IMR-90 (cell line): ENCODE measurements at regions not wholly inside any gene's neighbourhood (a gene's known extent, or its start where the extent isn't known, plus 50 kb on each side); places are given as distances from the start of the nearest gene placed in this dataset.

Experiments
- BHLHE40 ChIP-seq: fragments of 150-350 bp; IDR thresholded peaks from 2 replicates; pipeline ENCODE4 v1.6.1; 2016; ENCODE audit warnings: mild to moderate bottlenecking, low read depth, low read length
- CEBPB ChIP-seq: IDR thresholded peaks from 2 replicates; pipeline ENCODE4 v1.6.1; 2012; ENCODE audit warnings: low read depth, low read length, improper control_type of control experiment
- CHD1 ChIP-seq: IDR thresholded peaks from 2 replicates; pipeline ENCODE4 v1.6.1; 2012; ENCODE audit warnings: low read depth, low read length, improper control_type of control experiment
- FOS ChIP-seq: fragments of 150-350 bp; IDR thresholded peaks from 2 replicates; pipeline ENCODE4 v1.6.1; 2016; ENCODE audit warnings: low read depth, low read length
- POLR2A ChIP-seq: IDR thresholded peaks from 2 replicates; pipeline ENCODE4 v1.6.1; 2012; ENCODE audit warnings: mild to moderate bottlenecking, low read depth, low read length
- RCOR1 ChIP-seq: IDR thresholded peaks from 2 replicates; pipeline ENCODE4 v1.6.1; 2012; ENCODE audit warnings: mild to moderate bottlenecking, low read length, improper control_type of control experiment; ENCODE audit not compliant: insufficient replicate concordance
- TF ChIP-seq, protein P1 (sequence below): conservative IDR thresholded peaks from 2 replicates; pipeline ENCODE4 v1.5.1; 2012; ENCODE audit warnings: mild to moderate bottlenecking, low read depth, low read length, improper control_type of control experiment

DNA sequence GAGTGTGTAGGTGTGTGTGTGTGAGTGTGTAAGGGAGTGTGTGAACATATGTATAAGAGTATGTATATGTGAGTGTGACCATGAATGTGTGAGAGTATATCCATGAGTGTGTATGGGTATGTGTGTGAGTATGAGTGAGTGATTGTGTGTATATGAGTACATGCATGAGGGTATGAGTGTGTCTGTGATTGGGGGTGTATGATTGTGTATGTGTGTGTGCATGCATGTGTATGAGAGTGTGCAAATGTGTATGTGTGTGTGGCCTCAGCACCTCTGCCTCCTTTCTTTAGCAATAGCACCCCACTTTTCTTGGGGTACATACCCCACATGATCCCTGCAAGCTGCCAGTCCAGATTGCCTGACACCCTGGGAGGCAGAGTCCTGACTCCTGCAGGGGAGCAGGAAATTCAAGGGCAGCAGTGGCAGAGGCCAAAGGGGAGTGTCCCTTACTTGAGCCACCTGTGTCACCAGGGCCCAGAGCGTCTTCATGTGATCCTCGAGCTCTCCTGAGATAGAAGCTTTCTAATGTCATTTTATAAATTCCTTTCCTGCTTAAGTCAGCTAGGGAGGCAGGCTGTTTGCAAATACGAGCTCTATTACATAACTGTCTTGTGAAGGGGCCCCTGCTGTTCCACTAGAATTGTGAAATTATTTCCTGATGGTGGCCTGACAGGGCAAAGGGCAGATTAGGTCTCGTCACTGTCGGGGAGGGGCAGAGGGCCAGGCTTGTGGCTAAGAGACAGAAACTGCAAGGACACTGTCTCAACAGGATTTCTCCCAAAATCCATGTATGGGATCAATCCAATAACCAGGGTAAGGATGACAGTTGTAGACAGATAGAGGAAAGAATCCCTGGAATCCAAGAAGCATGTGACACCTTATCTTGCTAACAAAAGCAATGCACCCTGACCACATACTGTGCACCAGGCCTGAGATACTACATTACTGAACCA is 389.1 kb downstream of the GADD45G start:
- TF ChIP-seq, protein P1, sequence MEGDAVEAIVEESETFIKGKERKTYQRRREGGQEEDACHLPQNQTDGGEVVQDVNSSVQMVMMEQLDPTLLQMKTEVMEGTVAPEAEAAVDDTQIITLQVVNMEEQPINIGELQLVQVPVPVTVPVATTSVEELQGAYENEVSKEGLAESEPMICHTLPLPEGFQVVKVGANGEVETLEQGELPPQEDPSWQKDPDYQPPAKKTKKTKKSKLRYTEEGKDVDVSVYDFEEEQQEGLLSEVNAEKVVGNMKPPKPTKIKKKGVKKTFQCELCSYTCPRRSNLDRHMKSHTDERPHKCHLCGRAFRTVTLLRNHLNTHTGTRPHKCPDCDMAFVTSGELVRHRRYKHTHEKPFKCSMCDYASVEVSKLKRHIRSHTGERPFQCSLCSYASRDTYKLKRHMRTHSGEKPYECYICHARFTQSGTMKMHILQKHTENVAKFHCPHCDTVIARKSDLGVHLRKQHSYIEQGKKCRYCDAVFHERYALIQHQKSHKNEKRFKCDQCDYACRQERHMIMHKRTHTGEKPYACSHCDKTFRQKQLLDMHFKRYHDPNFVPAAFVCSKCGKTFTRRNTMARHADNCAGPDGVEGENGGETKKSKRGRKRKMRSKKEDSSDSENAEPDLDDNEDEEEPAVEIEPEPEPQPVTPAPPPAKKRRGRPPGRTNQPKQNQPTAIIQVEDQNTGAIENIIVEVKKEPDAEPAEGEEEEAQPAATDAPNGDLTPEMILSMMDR, result no peak
- no peak for TF ChIP-seq BHLHE40
- no peak for TF ChIP-seq RCOR1
- TF ChIP-seq CEBPB, result no peak
- TF ChIP-seq FOS, result no peak
- no peak for TF ChIP-seq POLR2A
- TF ChIP-seq CHD1, result no peak
